Endodermal cell (in vitro differentiated cells): ENCODE measurements at regions not wholly inside any gene's neighbourhood (a gene's known extent, or its start where the extent isn't known, plus 50 kb on each side); places are given as distances from the start of the nearest gene placed in this dataset.

Experiments
- DNase-seq: peaks from one replicate; pipeline ENCODE4 v3.0.0-alpha.2; 2017
- H3K27ac ChIP-seq: 2 replicates; pipeline ENCODE4 v1.5.1; 2013; ENCODE audit warnings: mild to moderate bottlenecking, low read depth, low read length, moderate library complexity
- H3K27me3 ChIP-seq: 2 replicates; pipeline ENCODE4 v1.6.1; 2013; ENCODE audit warnings: mild to moderate bottlenecking, low read length, moderate library complexity; ENCODE audit not compliant: insufficient read depth, control insufficient read depth, poor library complexity, severe bottlenecking
- H3K36me3 ChIP-seq: 2 replicates; pipeline ENCODE4 v1.7.0; 2013; ENCODE audit warnings: mild to moderate bottlenecking, low read length, moderate library complexity; ENCODE audit not compliant: control insufficient read depth, insufficient read depth
- H3K4me1 ChIP-seq: one replicate; pipeline ENCODE4 v1.7.0; 2013; ENCODE audit warnings: low read length; ENCODE audit not compliant: control insufficient read depth, insufficient read depth
- H3K4me3 ChIP-seq: 2 replicates; pipeline ENCODE4 v1.5.1; 2013; ENCODE audit warnings: mild to moderate bottlenecking, low read length, moderate library complexity
- H3K9ac ChIP-seq: 2 replicates; pipeline ENCODE4 v1.6.1; 2013; ENCODE audit warnings: mild to moderate bottlenecking, low read length, moderate library complexity; ENCODE audit not compliant: poor library complexity, severe bottlenecking; ENCODE audit errors: extremely low read depth
- H3K9me3 ChIP-seq: 2 replicates; pipeline ENCODE4 v1.6.1; 2013; ENCODE audit warnings: mild to moderate bottlenecking, low read length, moderate library complexity; ENCODE audit not compliant: control insufficient read depth
- H3K27ac Mint-ChIP-seq: 2 replicates; pipeline ENCODE4 v1.8.0; 2020; ENCODE audit warnings: mixed read lengths
- H3K27me3 Mint-ChIP-seq: 2 replicates; pipeline ENCODE4 v1.8.0; 2021; ENCODE audit warnings: mild to moderate bottlenecking, mixed read lengths; ENCODE audit not compliant: insufficient read depth
- H3K36me3 Mint-ChIP-seq: 2 replicates; pipeline ENCODE4 v1.8.0; 2020; ENCODE audit warnings: low read depth, mixed read lengths
- H3K4me1 Mint-ChIP-seq: 2 replicates; pipeline ENCODE4 v1.8.0; 2020; ENCODE audit warnings: mixed read lengths
- H3K4me3 Mint-ChIP-seq: 2 replicates; pipeline ENCODE4 v1.8.0; 2020; ENCODE audit warnings: mild to moderate bottlenecking, moderate library complexity, mixed read lengths
- H3K9me3 Mint-ChIP-seq: 2 replicates; pipeline ENCODE4 v1.8.0; 2020; ENCODE audit warnings: mild to moderate bottlenecking, mixed read lengths
- WGBS, 2 experiments: methylation state at CpG; one replicate each; pipeline versions ENCODE4 v1.1.5 to v1.1.7; 2013; ENCODE audit warnings: missing lambda C conversion rate in 2 of 2, mixed read lengths in 1 of 2; ENCODE audit not compliant: insufficient coverage in 1 of 2, insufficient read length in 1 of 2; 5-methylcytosine and 5-hydroxymethylcytosine counted together
- TF ChIP-seq, protein P1 (sequence below): fragments of 200-600 bp; sonication (generic); conservative IDR thresholded peaks from 2 replicates; pipeline ENCODE4 v1.5.0; 2021; ENCODE audit warnings: antibody characterized with exemption, mild to moderate bottlenecking

DNA sequence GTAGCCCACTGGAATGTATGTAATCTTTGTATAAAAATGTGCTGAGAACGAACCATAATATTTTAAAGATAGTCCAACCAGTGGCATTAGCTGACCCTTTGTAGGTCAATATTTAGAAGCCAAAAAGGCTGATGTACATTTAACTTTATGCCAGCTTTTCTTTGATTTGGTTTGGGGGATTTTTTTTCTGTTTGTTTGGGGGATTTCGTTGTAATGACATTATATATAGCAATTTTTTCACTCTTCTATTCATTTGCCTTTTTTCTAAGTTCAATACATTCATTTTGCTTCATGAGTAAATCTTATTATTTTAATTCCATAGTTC, 382.0 kb upstream of the NOCT start:
- H3K27ac ChIP-seq = no peak overlapping the region
- WGBS, 2 experiments = 85% methylated on average over 1 of the region's 2 CpGs; no CpG with 5 or more reads in 1 of the 2 experiments
- DNase-seq = no peak

DNA sequence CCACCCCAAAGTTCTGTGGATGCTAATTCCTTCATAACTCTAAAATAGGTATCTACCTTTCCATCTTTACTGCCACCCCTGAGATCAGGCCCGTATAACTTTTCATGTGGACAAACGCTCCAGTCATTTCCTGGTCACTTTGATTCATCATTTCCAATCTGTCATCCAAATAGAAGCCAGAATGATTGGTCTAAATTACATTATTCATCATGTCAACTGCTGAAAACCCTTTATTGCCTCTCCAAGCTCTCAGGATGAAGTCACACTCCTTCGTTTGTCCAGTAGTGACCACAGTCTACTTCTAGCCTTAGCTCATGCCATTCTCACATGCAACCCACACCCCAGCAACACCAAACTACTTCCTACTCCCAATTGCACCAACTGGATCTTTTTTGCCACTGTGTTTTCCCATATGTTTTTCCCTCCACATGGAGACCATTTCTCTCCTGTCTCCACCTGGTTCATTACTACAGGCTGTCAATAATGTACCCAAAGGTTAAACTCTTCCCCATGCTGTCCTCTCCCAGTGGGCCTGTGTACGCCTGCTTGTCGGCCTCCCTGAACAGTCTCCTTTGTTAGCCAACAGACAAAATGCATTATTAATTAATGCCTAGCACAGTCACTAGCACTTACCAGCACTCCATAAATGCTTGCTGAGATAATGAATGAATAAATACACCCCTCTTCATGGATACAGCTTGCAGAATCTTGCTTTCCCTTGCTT, 382.6 kb upstream of the NOCT start:
- no peaks in the 10 kb centered on the region for H3K9me3 ChIP-seq
- H3K4me3 ChIP-seq = no peak overlapping the region
- WGBS, 2 experiments = 93 to 95% methylated on average over 4 to 5 of the region's 5 CpGs
- Mint-ChIP-seq H3K27ac (no peak overlapping the region), H3K27me3 (no peaks in the 10 kb centered on the region), H3K9me3 (no peaks in the 10 kb centered on the region), H3K4me3 (no peak overlapping the region), H3K4me1 (peaks cover 6% of the 10 kb centered on the region), H3K36me3 (no peaks in the 10 kb centered on the region)
- no peaks in the 10 kb centered on the region for H3K4me1 ChIP-seq
- no peak overlapping the region for H3K27ac ChIP-seq
- no peak overlapping the region for H3K9ac ChIP-seq
- H3K27me3 ChIP-seq = no peaks in the 10 kb centered on the region
- TF ChIP-seq, protein P1, sequence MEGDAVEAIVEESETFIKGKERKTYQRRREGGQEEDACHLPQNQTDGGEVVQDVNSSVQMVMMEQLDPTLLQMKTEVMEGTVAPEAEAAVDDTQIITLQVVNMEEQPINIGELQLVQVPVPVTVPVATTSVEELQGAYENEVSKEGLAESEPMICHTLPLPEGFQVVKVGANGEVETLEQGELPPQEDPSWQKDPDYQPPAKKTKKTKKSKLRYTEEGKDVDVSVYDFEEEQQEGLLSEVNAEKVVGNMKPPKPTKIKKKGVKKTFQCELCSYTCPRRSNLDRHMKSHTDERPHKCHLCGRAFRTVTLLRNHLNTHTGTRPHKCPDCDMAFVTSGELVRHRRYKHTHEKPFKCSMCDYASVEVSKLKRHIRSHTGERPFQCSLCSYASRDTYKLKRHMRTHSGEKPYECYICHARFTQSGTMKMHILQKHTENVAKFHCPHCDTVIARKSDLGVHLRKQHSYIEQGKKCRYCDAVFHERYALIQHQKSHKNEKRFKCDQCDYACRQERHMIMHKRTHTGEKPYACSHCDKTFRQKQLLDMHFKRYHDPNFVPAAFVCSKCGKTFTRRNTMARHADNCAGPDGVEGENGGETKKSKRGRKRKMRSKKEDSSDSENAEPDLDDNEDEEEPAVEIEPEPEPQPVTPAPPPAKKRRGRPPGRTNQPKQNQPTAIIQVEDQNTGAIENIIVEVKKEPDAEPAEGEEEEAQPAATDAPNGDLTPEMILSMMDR = no peak
- no peaks in the 10 kb centered on the region for H3K36me3 ChIP-seq
- DNase-seq = no peak

More for the DNA sequence above, 382.0 kb upstream of the NOCT start:
- Histone ChIP-seq H3K27me3 (no peaks in the 10 kb centered on the region), H3K9me3 (no peaks in the 10 kb centered on the region), H3K4me1 (no peaks in the 10 kb centered on the region), H3K9ac (no peak overlapping the region), H3K36me3 (no peaks in the 10 kb centered on the region), H3K4me3 (no peak overlapping the region)
- H3K9me3 Mint-ChIP-seq = no peaks in the 10 kb centered on the region
- no peak overlapping the region for H3K4me3 Mint-ChIP-seq
- H3K27me3 Mint-ChIP-seq = no peaks in the 10 kb centered on the region
- no peaks in the 10 kb centered on the region for H3K36me3 Mint-ChIP-seq
- TF ChIP-seq, protein P1 = no peak
- peaks cover 6% of the 10 kb centered on the region for H3K4me1 Mint-ChIP-seq
- H3K27ac Mint-ChIP-seq = no peak overlapping the region

DNA sequence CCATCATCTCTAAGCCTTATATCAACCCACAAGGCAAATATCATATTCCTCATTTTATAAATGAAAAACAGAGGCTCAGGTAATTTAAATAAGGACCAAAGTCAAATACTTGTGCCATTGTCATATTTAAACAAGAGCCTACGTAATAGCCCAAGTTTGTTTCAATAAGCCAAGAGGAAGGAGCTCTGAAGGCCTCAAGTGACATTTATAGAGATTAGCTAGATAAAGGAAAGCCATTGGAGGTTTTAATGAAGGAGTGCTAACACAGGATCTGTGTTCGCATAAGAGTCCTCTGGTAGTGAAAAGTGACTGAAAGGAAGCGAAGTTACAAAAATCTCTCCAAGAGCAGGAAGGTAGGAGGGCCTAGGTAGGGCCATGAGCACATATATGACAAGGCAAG, 384.9 kb upstream of the NOCT start:
- Histone ChIP-seq H3K9me3 (no peaks in the 10 kb centered on the region), H3K27me3 (no peaks in the 10 kb centered on the region), H3K9ac (no peak overlapping the region), H3K4me3 (no peak overlapping the region), H3K36me3 (no peaks in the 10 kb centered on the region), H3K4me1 (no peaks in the 10 kb centered on the region), H3K27ac (no peak overlapping the region)
- Mint-ChIP-seq H3K9me3 (no peaks in the 10 kb centered on the region), H3K4me1 (peaks cover 6% of the 10 kb centered on the region), H3K27ac (no peak overlapping the region), H3K27me3 (no peaks in the 10 kb centered on the region), H3K4me3 (no peak overlapping the region), H3K36me3 (no peaks in the 10 kb centered on the region)
- TF ChIP-seq, protein P1 = no peak
- DNase-seq = no peak
- 94 to 96% methylated on average over 3 of the region's 3 CpGs for WGBS, 2 experiments
